Vagina (tissue), 2 donors: ENCODE measurements at regions not wholly inside any gene's neighbourhood (a gene's known extent, or its start where the extent isn't known, plus 50 kb on each side); places are given as distances from the start of the nearest gene placed in this dataset.

Source experiments
- DNase-seq, 2 donors: peaks; one replicate each; pipeline ENCODE4 v3.0.0-alpha.2; 2017; ENCODE audit errors: extremely low spot score in 2 of 2
- H3K27ac ChIP-seq: fragments of 200-600 bp; sonication (generic); one replicate; pipeline ENCODE4 v1.5.1; 2019
- H3K27me3 ChIP-seq: fragments of 200-600 bp; sonication (generic); one replicate; pipeline ENCODE4 v1.5.1; 2019
- H3K36me3 ChIP-seq, 2 donors: fragments of 200-600 bp; sonication (generic); one replicate each; pipeline ENCODE4 v1.5.1; 2017 to 2019
- H3K4me1 ChIP-seq: fragments of 200-600 bp; sonication (generic); one replicate; pipeline ENCODE4 v1.5.1; 2019
- H3K4me3 ChIP-seq, 2 donors: fragments of 200-600 bp; sonication (generic); 1 replicate in 1 of 2; 2 replicates in 1 of 2; pipeline ENCODE4 v1.5.1; 2016 to 2019
- H3K9me3 ChIP-seq: fragments of 200-600 bp; sonication (generic); one replicate; pipeline ENCODE4 v1.5.1; 2019
- POLR2A ChIP-seq, 2 donors: fragments of 450-650 bp; IDR thresholded peaks; one replicate each; pipeline ENCODE4 v1.6.1; 2017; ENCODE audit warnings: antibody characterized with exemption in 2 of 2, mild to moderate bottlenecking in 2 of 2, moderate library complexity in 2 of 2
- POLR2AphosphoS5 ChIP-seq, 2 donors: sonication (generic); formaldehyde crosslinking; IDR thresholded peaks; one replicate each; pipeline ENCODE4 v1.9.0; 2017; ENCODE audit warnings: antibody characterized with exemption in 2 of 2, mild to moderate bottlenecking in 2 of 2, low read depth in 1 of 2; ENCODE audit not compliant: insufficient read depth in 1 of 2
- intact Hi-C: fragments of 100-400 bp; cut with DNase I; formaldehyde crosslinking; loops from one replicate; pipeline ENCODE4 v1.15.1; 2023
- TF ChIP-seq, protein P1 (sequence below), 3 experiments: fragments of 450-650 bp in 2 of 3; fragments of 200-600 bp in 1 of 3; sonication (generic) in 1 of 3; IDR thresholded peaks; one replicate each; pipeline ENCODE4 v1.5.1; 2017 to 2019; ENCODE audit warnings: antibody characterized with exemption in 3 of 3, mild to moderate bottlenecking in 2 of 3, moderate library complexity in 2 of 3

DNA sequence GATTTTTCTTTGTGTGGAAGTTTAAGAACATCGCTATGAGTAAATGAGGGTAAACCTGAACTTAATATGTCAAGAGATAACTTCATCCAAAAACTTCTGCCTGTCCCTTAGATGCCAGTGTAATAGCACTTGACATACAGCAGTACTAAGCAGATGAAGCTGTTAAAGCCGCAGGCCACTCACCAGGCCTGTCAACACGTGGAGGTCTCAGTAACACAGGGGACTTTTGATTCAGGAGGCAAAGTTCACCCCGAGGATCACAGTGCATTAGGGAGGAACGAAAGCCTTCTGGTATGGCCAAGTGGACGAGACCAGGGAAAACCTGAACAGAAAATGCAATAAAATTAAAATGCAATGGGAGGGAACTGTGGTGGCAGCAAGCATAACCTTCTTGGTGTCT is 235.7 kb downstream of the CHD9NB start:
- Histone ChIP-seq H3K4me1 (no peaks in the 10 kb centered on the region), H3K27me3 (no peaks in the 10 kb centered on the region), H3K9me3 (no peaks in the 10 kb centered on the region), H3K4me3 (no peak overlapping the region), H3K27ac (no peak overlapping the region), H3K36me3 (no peaks in the 10 kb centered on the region)
- TF ChIP-seq POLR2A (IDR thresholded peaks at IDR 0.05) (no peak), POLR2AphosphoS5 (IDR thresholded peaks at IDR 0.05; ENCODE audit: insufficient read depth in 1 of 2, low read depth in 1 of 2) (no peak)
- TF ChIP-seq, protein P1, sequence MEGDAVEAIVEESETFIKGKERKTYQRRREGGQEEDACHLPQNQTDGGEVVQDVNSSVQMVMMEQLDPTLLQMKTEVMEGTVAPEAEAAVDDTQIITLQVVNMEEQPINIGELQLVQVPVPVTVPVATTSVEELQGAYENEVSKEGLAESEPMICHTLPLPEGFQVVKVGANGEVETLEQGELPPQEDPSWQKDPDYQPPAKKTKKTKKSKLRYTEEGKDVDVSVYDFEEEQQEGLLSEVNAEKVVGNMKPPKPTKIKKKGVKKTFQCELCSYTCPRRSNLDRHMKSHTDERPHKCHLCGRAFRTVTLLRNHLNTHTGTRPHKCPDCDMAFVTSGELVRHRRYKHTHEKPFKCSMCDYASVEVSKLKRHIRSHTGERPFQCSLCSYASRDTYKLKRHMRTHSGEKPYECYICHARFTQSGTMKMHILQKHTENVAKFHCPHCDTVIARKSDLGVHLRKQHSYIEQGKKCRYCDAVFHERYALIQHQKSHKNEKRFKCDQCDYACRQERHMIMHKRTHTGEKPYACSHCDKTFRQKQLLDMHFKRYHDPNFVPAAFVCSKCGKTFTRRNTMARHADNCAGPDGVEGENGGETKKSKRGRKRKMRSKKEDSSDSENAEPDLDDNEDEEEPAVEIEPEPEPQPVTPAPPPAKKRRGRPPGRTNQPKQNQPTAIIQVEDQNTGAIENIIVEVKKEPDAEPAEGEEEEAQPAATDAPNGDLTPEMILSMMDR (IDR thresholded peaks at IDR 0.05): no peak
- no peak for DNase-seq
- intact Hi-C loops: no loop called here

DNA sequence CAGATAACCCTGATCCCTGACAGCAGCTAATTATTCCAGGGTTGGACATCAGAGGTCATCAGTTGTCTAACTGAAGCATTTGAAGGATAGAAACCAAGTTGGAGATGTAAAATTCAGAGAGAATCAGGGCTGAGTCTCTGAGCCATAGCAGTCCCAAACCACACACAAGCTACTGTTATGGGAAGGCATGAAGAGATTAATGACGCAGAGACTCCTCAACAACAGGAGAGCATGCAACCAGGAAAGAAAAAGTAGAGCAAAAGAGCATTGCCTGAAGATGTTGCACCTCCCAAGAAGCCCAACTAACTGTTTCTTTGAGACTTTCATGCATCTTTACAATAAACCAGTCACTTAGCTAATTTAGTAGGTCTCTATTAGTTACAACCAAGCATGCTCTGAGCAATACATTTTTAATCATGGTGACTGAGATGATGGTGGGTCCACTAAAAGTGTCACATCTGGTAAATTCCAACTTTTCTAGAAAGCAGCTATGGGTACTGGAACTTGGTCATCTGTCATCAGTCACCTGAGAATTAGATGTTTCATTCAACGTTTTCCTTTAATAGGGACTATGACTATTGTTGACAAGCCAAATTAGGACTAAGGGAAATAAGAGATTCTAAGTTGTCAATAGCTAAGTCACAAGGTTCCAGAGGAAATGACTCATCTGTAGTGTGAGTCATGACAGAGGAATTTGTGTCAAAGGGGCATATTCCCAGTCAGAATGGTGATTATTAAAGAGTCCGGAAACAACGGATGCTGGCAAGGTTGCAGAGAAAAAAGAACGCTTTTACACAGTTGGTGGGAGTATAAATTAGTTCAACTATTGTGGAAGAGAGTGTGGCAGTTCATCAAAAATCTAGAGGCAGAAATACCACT is 239.8 kb downstream of the CHD9NB start:
- Histone ChIP-seq H3K4me1 (no peaks in the 10 kb centered on the region), H3K4me3 (no peak overlapping the region), H3K27ac (no peak overlapping the region), H3K27me3 (no peaks in the 10 kb centered on the region), H3K9me3 (no peaks in the 10 kb centered on the region), H3K36me3 (no peaks in the 10 kb centered on the region)
- intact Hi-C loops: no loop called here
- no peak for DNase-seq
- TF ChIP-seq POLR2A (IDR thresholded peaks at IDR 0.05): no peak

DNA sequence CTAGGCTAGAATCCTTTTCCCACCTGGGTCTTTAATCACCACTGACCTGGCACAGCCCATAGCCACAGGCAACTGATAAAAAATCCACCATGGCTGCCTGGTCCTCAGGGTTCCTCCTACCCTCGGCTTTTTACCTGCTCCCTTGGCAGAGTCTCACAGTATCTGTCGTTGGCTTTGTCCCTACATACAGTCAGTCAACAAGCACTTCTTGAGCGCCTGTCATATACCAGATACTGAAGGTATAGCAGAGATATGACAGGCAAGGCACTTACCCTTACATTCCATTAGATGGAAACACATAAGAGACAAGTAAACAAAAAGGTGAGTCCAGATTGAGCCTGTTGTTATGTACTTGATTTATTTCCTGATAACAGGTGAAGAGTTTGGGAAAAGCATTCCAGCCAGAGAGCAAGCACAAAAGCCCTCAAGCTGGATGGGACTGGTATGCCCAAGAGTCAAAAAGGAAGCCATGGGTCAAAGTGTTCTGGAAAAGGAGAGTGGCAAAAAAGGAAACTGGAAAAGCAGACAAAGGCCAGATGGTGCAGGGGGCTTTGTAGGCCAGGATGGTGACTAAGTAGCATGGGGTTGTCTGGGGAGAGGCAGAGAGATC is 247.0 kb downstream of the CHD9NB start:
- Histone ChIP-seq H3K27me3 (no peaks in the 10 kb centered on the region), H3K9me3 (no peaks in the 10 kb centered on the region), H3K36me3 (no peaks in the 10 kb centered on the region), H3K4me1 (no peaks in the 10 kb centered on the region), H3K27ac (no peak overlapping the region), H3K4me3 (no peak overlapping the region)
- no peak for DNase-seq
- intact Hi-C loops: no loop called here
- no peak for TF ChIP-seq POLR2A (IDR thresholded peaks at IDR 0.05)
- TF ChIP-seq, protein P1 (IDR thresholded peaks at IDR 0.05): no peak
- TF ChIP-seq POLR2AphosphoS5 (IDR thresholded peaks at IDR 0.05; ENCODE audit: insufficient read depth in 1 of 2, low read depth in 1 of 2): no peak

DNA sequence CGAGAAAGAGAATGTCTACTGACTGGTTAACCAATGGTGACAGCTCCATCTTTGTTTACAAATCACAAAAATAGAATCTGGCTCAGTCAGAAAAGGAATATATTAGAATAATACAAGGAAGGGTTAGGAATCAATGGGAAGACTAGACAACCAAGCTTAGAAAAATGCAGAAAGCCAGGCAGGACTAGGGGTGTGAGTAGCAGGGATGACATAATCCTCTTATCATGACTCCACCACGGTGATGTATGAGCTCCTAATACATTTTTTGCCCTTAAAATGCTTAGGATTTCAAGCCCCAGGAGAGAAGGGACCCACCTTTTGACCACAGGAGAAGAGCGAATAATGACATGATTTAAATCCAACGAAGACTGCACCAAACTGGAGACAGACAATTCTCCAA is 252.3 kb downstream of the CHD9NB start:
- Histone ChIP-seq H3K27ac (no peak overlapping the region), H3K4me1 (no peaks in the 10 kb centered on the region), H3K27me3 (no peaks in the 10 kb centered on the region), H3K36me3 (no peaks in the 10 kb centered on the region), H3K4me3 (no peak overlapping the region), H3K9me3 (no peaks in the 10 kb centered on the region)
- TF ChIP-seq, protein P1 (IDR thresholded peaks at IDR 0.05): no peak
- no peak for TF ChIP-seq POLR2A (IDR thresholded peaks at IDR 0.05)
- intact Hi-C loops: no loop called here
- DNase-seq: no peak

DNA sequence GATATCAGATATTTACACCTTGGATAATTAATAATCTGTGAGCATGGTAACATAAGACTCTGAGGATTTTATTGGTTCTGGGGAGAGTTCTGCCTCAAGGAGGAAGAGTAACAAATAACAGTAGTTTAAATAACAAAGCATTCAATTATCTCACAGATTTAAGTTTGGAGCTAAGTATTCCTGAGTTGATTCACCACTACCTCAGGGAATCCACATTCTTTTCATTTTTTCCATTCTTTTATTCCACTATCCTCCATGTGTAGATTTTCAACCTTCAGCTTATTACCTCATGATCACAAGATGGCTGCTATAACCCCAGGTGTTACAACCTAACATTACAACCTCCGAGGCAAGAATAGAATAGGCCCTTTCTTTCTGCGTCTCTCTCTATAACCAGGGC is 252.2 kb upstream of the TOX3 start:
- TF ChIP-seq, protein P1 (IDR thresholded peaks at IDR 0.05): no peak
- TF ChIP-seq POLR2AphosphoS5 (IDR thresholded peaks at IDR 0.05; ENCODE audit: insufficient read depth in 1 of 2, low read depth in 1 of 2): no peak
- no peak for TF ChIP-seq POLR2A (IDR thresholded peaks at IDR 0.05)
- no peaks in the 10 kb centered on the region for H3K27me3 ChIP-seq
- no peaks in the 10 kb centered on the region for H3K4me1 ChIP-seq
- H3K36me3 ChIP-seq: no peaks in the 10 kb centered on the region
- H3K4me3 ChIP-seq: no peak overlapping the region
- intact Hi-C loops: no loop called here
- H3K27ac ChIP-seq: no peak overlapping the region
- H3K9me3 ChIP-seq: no peaks in the 10 kb centered on the region
- no peak for DNase-seq
